HG02610 (cell line): ENCODE measurements at regions not wholly inside any gene's neighbourhood (a gene's known extent, or its start where the extent isn't known, plus 50 kb on each side); places are given as distances from the start of the nearest gene placed in this dataset.
"Not testable (repeated sequence)": the region's sequence is repeated elsewhere in the genome, so short reads cannot be mapped to it uniquely, and the experiment has no call there.

Source experiments
- ATAC-seq: cut with Tn5 transposase; IDR thresholded peaks from one replicate; pipeline ENCODE4 v1.9.1; 2021; ENCODE audit warnings: mild to moderate bottlenecking, moderate library complexity; ENCODE audit not compliant: unreplicated experiment

DNA sequence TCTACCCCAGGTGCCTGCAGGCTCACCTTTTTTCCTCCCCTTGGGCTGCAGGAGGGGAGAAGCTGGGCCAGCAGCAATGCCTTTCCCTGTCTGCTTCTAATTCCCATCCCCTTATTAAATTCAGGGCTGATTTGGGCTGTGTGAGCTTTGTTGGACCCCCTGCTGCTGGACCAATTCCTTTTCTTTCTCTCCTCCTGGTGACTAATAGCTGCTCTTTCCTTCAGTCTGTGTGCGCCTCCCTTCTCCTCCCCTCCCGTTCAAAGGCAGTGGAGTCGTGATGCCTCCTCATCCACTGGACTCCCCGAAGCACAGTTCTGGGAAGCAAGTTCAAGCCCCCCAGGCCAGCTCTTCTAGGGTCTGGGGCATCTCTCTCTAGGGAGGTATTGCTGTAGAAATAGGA is 567.9 kb upstream of the CADM1 start:
- no peak for ATAC-seq

GRCh38 chr11:116071241-116071640 is 567.0 kb upstream of the CADM1 start:
- no peak for ATAC-seq

DNA sequence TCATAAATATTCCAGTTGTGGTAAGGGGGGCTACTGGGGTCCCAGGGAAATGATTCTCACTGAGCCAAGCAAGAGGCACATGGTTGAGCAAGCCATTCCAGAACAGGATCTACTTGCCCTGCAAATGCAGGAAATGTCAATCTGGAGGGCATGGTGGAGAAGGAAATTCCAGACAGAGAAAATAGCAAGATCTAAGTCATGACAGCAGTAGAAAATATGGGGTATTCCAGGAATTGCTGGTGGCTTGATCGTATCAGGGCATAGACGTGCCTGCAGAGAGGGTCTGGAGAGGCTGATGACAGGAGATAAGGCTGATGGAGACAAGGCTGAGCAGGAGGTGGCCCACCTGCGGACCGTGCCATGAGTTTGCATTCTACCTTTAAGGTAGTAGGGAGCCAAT is 566.3 kb upstream of the CADM1 start:
- ATAC-seq = no peak

- ATAC-seq = no peak
Measured at GRCh38 chr11:116066777-116067176, 562.6 kb upstream of the CADM1 start.

GRCh38 chr11:116065986-116066385 is 561.8 kb upstream of the CADM1 start:
- no peak for ATAC-seq

DNA sequence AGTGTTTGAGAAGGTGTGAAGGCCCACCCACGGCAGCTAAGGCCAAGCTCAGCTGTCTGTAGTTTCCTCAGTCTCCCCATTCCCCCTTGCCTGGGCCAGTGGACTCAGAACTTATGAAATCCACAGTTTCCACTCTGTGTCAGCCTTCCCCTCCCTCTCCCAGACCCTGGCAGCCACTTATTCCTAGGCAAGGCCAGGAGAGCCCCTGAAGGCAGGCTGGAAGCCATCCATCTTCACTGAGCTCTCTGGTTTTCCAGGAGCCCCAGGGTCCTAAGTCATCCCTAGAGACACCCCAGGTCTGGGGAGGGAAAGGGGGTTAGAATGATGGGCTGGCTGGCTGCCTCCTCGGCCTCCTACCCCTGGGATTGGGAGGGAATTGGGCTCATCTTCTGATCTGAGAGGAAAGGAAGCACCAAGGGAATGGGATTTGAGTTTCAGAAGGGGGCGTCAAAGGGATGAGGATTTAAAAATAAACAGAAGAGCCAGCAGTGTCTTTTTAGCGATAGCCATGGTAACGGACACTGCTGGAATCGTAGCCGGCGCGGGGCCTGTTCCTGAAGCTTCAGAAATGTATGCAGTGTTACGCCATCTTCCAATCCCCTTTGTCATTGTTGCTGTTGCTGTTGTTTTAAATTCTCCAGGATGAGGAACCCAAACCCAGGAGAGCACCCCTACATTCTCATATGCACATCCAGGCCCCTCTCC is 561.1 kb upstream of the CADM1 start:
- no peak for ATAC-seq

GRCh38 chr11:116062490-116063171 is 558.4 kb upstream of the CADM1 start:
- ATAC-seq = no peak

DNA sequence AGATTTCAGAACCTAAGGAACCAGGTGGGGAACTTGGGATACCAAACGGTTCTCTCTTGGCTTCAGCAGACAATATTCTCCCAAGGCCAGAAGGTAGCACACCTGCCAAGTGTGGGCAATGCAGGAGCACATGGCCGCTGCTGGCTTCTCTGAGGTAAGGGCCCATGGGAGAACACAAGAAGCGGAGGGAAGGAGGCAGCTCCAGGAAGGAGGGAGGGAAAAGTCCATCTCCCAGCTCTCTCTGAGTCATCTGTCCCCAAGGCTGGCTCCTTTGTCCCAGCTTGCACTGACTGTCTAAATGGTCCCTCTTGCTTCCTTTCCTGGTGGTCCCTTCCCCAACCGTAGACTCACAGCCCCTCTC is 557.9 kb upstream of the CADM1 start:
- no peak for ATAC-seq

GRCh38 chr11:116061322-116061721 is 557.1 kb upstream of the CADM1 start:
- ATAC-seq = no peak

DNA sequence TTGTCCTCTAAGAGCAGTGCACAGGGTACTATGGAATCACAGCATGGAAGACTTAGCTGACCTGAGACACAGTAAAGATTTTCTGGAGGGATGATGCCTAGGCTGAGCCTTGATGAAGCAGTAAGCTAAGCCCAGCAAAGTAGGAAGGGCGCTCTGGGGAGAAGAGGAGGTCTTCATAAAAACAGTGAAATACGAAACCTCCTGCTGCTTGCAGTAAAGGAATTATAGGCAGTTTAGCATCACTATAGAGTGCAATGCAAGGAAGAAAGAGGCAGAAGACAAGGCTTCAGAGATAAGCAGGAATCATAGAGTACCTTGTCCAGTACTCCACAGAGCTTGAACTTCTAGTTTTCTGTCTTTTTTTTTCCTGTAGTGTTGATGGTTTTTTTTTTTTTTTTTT is 555.7 kb upstream of the CADM1 start:
- no peak for ATAC-seq

GRCh38 chr11:116057000-116057399 is 552.8 kb upstream of the CADM1 start:
- no peak for ATAC-seq

- no peak for ATAC-seq
Measured at GRCh38 chr11:116055064-116055463, 550.8 kb upstream of the CADM1 start.

- no peak for ATAC-seq
Measured at GRCh38 chr11:116053548-116053919, 549.3 kb upstream of the CADM1 start.

- no peak for ATAC-seq
Measured at GRCh38 chr11:116052603-116053547, 548.7 kb upstream of the CADM1 start.

- no peak for ATAC-seq
Measured at GRCh38 chr11:116051494-116051893, 547.3 kb upstream of the CADM1 start.

DNA sequence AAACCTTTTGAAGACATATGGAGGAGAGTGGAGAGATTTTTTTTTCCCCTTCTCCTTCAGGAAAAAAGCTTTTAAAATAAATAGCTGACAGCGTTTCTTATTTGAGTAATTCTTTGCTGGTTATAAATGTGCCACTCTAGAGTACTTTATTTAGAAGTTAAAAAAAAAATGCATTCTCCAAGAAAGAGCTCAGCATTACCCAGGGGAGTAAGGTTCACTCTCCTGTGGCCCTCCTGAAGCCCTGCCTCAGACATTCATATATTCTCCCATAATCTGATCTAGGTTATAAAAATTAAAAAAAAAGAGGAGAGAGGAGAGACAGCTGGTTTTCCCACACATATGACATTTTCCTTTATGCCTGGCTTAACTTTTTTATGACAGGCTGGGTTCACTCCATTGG is 545.2 kb upstream of the CADM1 start:
- no peak for ATAC-seq

DNA sequence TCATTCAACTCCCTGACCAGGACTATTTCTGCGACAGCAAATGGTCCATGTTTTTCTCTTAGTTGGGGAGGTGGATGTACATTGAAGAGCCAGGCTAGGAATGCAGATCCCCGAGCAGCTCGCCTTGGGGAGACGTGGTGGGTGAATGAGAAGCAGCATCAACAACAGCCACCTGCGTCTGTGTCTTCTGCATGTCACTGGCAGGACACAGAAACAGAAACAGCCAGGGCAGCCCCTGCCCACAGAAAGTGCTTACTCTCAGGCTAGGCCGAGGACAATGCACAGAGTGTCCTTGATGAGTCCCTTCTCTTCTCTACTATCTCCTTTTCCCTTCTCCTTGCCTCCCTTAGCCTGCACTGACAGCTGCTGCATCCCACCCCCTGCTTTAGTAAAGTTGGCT is 541.9 kb upstream of the CADM1 start:
- no peak for ATAC-seq

DNA sequence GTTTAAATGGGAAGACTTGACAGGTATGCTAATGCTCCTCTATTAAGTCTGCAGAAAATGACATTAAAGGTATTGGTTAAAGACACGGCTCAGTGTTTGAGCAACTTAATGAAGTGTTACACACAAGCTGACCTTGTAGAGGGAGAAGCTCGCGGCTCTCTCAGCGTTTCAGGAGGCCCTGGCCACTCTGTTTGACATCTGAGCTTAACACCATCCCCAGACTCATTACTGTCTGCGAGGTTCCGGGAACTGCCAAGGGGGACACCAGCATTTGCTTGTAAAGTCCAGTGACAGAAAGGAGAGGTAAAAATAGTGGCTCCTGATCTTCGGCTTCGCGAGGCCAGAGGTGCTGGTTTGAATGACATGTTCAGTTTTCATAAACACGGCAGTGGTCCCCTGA is 540.7 kb upstream of the CADM1 start:
- ATAC-seq = no peak

DNA sequence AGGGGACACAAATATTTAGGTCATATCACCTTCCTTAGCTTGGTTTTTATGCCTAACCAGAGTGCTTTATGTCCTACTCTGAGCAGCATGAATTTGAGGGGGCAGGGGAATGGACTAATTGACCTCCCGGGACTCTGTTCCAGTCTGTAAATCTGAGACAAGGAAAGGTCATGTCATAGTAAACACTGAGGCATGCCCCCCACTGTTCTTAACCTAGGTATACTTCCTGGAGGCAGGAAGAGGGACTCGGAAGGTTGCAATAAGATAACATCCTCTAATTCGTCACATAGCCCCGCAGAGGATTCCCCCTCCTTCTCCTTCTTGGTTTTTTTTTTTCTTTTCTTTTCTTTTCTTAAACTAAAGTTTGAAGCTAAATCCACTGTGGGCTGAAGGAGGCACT is 540.3 kb upstream of the CADM1 start:
- ATAC-seq = no peak

GRCh38 chr11:116043857-116044256 is 539.6 kb upstream of the CADM1 start:
- ATAC-seq = no peak

GRCh38 chr11:116043059-116043458 is 538.8 kb upstream of the CADM1 start:
- ATAC-seq = not testable (repeated sequence)

DNA sequence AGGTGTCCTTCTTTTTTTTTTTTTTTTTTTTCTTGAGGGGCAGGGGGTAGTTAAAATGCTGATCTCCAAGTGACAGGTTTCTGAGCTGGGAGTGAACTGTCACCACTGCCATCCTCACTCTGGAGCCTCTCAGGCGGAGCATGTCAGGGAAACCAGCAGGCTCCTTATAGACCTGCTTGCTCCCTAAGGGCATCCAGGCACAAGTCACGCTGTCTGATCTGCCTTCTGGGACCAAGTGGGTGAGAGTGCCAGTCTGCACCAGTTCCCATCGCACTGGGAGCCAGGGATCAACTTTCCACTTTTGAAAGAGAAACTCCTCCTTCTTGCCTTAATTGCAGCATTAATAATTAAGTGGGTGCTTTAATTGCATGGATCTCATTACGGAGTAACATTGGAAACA is 537.9 kb upstream of the CADM1 start:
- no peak for ATAC-seq
